K562 (cell line): ENCODE measurements at regions not wholly inside any gene's neighbourhood (a gene's known extent, or its start where the extent isn't known, plus 50 kb on each side); places are given as distances from the start of the nearest gene placed in this dataset.

Experiments used
- ATF1 ChIP-seq, 2 experiments: fragments of 450-650 bp in 1 of 2; IDR thresholded peaks; 2 replicates each; pipeline ENCODE4 v1.6.1; 2016; ENCODE audit warnings: missing compliant biosample characterization in 1 of 2, missing genetic modification characterization in 1 of 2
- CCAR2 ChIP-seq: fragments of 200-400 bp; formaldehyde crosslinking; IDR thresholded peaks from 2 replicates; pipeline ENCODE4 v1.6.1; 2017; ENCODE audit warnings: mild to moderate bottlenecking, low read depth, low read length
- CEBPG ChIP-seq, 3 experiments: fragments of 200-800 bp in 1 of 3; sonication (Bioruptor generic) in 1 of 3; sonication (generic) in 1 of 3; formaldehyde crosslinking in 1 of 3; IDR thresholded peaks in 2 of 3; conservative IDR thresholded peaks in 1 of 3; 2 replicates each; pipeline versions ENCODE4 v1.6.1 to v1.8.0; 2016 to 2022; ENCODE audit warnings: missing compliant biosample characterization in 2 of 3, missing genetic modification characterization in 2 of 3, mild to moderate bottlenecking in 1 of 3, missing genetic modification reagents in 1 of 3
- HEY1 ChIP-seq: fragments of 250-450 bp; sonication (Bioruptor Pico); IDR thresholded peaks from 2 replicates; pipeline ENCODE4 v1.5.0; 2020; ENCODE audit warnings: mild to moderate bottlenecking, moderate library complexity, borderline replicate concordance
- JUN ChIP-seq, 2 experiments: sonication (generic) in 1 of 2; formaldehyde crosslinking in 1 of 2; IDR thresholded peaks; 2 replicates each; pipeline versions ENCODE4 v1.6.1 to v1.8.0; 2012 to 2022; ENCODE audit warnings: borderline replicate concordance in 2 of 2, mild to moderate bottlenecking in 2 of 2, improper control_type of control experiment in 1 of 2, low read depth in 1 of 2, low read length in 1 of 2, missing genetic modification reagents in 1 of 2
- KLF16 ChIP-seq: IDR thresholded peaks from 2 replicates; pipeline ENCODE4 v1.6.1; 2016; ENCODE audit warnings: antibody characterized with exemption
- MCM7 ChIP-seq, 2 experiments: fragments of 450-650 bp; IDR thresholded peaks; 2 replicates each; pipeline ENCODE4 v1.6.1; 2016 to 2018
- MTA2 ChIP-seq: fragments of 450-650 bp; IDR thresholded peaks from 2 replicates; pipeline ENCODE4 v1.6.1; 2016; ENCODE audit warnings: low read depth
- MTF1 ChIP-seq: fragments of 250-450 bp; sonication (Bioruptor Pico); IDR thresholded peaks from 2 replicates; pipeline ENCODE4 v1.9.0; 2021; ENCODE audit warnings: moderate library complexity, mild to moderate bottlenecking, inconsistent platforms, borderline replicate concordance
- NELFE ChIP-seq: IDR thresholded peaks from 2 replicates; pipeline ENCODE4 v1.6.1; 2011; ENCODE audit warnings: mild to moderate bottlenecking; ENCODE audit not compliant: insufficient read depth, insufficient read length
- PHF21A ChIP-seq: fragments of 450-650 bp; IDR thresholded peaks from 2 replicates; pipeline ENCODE4 v1.6.1; 2017; ENCODE audit warnings: low read depth, borderline replicate concordance
- PTRF ChIP-seq: fragments of 450-650 bp; IDR thresholded peaks from 2 replicates; pipeline ENCODE4 v1.6.1; 2016; ENCODE audit warnings: mild to moderate bottlenecking, missing genetic modification characterization, missing compliant biosample characterization
- SMAD2 ChIP-seq: fragments of 150-350 bp; IDR thresholded peaks from 2 replicates; pipeline ENCODE4 v1.6.1; 2014; ENCODE audit warnings: low read depth, mild to moderate bottlenecking, low read length
- TRIM28 ChIP-seq: fragments of 450-650 bp; IDR thresholded peaks from 2 replicates; pipeline ENCODE4 v1.6.1; 2017
- ZNF253 ChIP-seq: fragments of 250-450 bp; sonication (Bioruptor Pico); conservative IDR thresholded peaks from 2 replicates; pipeline ENCODE4 v1.6.1; 2021; ENCODE audit warnings: mild to moderate bottlenecking
- ZNF282 ChIP-seq: sonication (generic); formaldehyde crosslinking; IDR thresholded peaks from 2 replicates; pipeline ENCODE4 v1.8.1; 2023; ENCODE audit warnings: missing genetic modification reagents
- ZNF316 ChIP-seq: fragments of 450-650 bp; IDR thresholded peaks from 2 replicates; pipeline ENCODE4 v1.6.1; 2016
- TF ChIP-seq, protein P1 (sequence below): sonication (generic); IDR thresholded peaks from 2 replicates; pipeline ENCODE4 v1.6.1; 2016
- TF ChIP-seq, protein P2 (sequence below): IDR thresholded peaks from 2 replicates; pipeline ENCODE4 v1.6.1; 2016; ENCODE audit warnings: missing genetic modification characterization, missing compliant biosample characterization
- TF ChIP-seq, protein P3 (sequence below): fragments of 150-350 bp; conservative IDR thresholded peaks from 2 replicates; pipeline ENCODE4 v1.6.1; 2014; ENCODE audit warnings: low read length
- TF ChIP-seq, protein P4 (sequence below): sonication (generic); formaldehyde crosslinking; IDR thresholded peaks from 2 replicates; pipeline ENCODE4 v1.8.1; 2023; ENCODE audit warnings: mild to moderate bottlenecking, missing genetic modification reagents

DNA sequence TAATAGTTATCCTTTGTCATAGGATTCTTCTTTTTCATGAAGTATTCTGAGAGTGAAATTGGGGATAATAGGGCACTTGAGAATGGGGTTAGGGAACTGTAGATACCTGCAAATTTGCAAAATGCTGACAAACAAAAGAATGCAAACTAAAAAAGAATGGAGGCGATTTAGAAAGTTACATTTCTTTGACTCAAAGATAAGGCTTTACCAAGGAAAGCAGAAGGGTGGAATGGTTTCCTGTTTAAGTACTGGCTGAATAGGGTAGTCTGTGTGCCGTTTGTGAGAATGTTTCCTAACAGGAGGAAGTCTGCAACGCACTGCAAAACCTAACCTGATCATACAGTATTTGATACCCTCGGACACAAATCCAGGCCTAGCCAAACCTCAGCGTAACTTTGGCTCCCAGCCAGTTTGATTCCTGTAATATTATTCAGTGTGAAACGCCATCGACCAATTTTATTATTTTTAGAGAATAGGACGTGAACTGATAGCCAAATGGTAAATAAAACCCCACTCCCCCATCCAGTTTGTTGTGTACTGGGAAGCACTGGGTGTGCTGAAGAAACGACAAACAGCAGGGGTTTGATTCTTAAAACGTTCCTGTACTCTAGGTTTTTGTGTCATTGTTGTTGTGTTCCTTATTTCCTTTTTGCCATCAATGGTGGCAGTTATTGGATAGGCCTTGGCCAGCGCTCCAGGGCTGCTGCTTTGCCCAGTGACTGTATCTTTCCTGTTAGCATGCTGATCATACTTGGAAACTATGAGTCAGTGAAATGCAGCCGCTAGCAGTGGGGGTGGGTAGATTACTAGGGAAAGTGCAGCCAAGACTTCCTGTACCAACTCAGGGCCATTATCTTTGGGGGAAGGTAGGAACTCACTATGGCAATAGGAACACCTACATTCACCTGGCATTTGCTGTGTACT, 148.0 kb upstream of the TBL1XR1 start (continued):
- no peak for TF ChIP-seq CEBPG (CRISPR knock-in tag; IDR thresholded peaks at IDR 0.05)
- TF ChIP-seq CEBPG (tag; conservative IDR thresholded peaks at IDR 0.05 in 1 of 2, IDR thresholded peaks at IDR 0.05 in 1 of 2) = no peak
- no peak; the same call in 1 of the 2 replicates for TF ChIP-seq PHF21A
- TF ChIP-seq ZNF316 = peak; percentile 88
- TF ChIP-seq CCAR2 = no peak
- TF ChIP-seq MTF1 (CRISPR knock-in tag) = no peak
- TF ChIP-seq MCM7 (IDR thresholded peaks at IDR 0.05) = no peak
- TF ChIP-seq, protein P1, sequence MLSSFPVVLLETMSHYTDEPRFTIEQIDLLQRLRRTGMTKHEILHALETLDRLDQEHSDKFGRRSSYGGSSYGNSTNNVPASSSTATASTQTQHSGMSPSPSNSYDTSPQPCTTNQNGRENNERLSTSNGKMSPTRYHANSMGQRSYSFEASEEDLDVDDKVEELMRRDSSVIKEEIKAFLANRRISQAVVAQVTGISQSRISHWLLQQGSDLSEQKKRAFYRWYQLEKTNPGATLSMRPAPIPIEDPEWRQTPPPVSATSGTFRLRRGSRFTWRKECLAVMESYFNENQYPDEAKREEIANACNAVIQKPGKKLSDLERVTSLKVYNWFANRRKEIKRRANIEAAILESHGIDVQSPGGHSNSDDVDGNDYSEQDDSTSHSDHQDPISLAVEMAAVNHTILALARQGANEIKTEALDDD = peak; percentile 90
- no peak for TF ChIP-seq KLF16
- no peak for TF ChIP-seq ZNF253 (CRISPR knock-in tag)
- TF ChIP-seq ATF1 (CRISPR knock-in tag; IDR thresholded peaks at IDR 0.05) = no peak
- TF ChIP-seq ATF1 (tag; IDR thresholded peaks at IDR 0.05) = peak; percentile 68
- no peak for TF ChIP-seq SMAD2
- no peak for TF ChIP-seq ZNF282 (CRISPR knock-in tag)
- TF ChIP-seq, protein P2, sequence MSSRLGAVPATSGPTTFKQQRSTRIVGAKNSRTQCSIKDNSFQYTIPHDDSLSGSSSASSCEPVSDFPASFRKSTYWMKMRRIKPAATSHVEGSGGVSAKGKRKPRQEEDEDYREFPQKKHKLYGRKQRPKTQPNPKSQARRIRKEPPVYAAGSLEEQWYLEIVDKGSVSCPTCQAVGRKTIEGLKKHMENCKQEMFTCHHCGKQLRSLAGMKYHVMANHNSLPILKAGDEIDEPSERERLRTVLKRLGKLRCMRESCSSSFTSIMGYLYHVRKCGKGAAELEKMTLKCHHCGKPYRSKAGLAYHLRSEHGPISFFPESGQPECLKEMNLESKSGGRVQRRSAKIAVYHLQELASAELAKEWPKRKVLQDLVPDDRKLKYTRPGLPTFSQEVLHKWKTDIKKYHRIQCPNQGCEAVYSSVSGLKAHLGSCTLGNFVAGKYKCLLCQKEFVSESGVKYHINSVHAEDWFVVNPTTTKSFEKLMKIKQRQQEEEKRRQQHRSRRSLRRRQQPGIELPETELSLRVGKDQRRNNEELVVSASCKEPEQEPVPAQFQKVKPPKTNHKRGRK (tag) = no peak
- TF ChIP-seq, protein P3, sequence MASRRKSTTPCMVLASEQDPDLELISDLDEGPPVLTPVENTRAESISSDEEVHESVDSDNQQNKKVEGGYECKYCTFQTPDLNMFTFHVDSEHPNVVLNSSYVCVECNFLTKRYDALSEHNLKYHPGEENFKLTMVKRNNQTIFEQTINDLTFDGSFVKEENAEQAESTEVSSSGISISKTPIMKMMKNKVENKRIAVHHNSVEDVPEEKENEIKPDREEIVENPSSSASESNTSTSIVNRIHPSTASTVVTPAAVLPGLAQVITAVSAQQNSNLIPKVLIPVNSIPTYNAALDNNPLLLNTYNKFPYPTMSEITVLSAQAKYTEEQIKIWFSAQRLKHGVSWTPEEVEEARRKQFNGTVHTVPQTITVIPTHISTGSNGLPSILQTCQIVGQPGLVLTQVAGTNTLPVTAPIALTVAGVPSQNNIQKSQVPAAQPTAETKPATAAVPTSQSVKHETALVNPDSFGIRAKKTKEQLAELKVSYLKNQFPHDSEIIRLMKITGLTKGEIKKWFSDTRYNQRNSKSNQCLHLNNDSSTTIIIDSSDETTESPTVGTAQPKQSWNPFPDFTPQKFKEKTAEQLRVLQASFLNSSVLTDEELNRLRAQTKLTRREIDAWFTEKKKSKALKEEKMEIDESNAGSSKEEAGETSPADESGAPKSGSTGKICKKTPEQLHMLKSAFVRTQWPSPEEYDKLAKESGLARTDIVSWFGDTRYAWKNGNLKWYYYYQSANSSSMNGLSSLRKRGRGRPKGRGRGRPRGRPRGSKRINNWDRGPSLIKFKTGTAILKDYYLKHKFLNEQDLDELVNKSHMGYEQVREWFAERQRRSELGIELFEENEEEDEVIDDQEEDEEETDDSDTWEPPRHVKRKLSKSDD = 0 out of 2 replicates have a peak, but pooled peaks have one; percentile 40
- TF ChIP-seq MTA2 = 0 out of 2 replicates have a peak, but pooled peaks have one; percentile 43
- peak; percentile 43; the same call in 1 of the 2 replicates for TF ChIP-seq TRIM28
- peak; percentile 99 for TF ChIP-seq JUN (IDR thresholded peaks at IDR 0.05; ENCODE audit: borderline replicate concordance, low read depth, low read length)
- TF ChIP-seq JUN (CRISPR knock-in tag; IDR thresholded peaks at IDR 0.05; ENCODE audit: borderline replicate concordance) = peak; percentile 69; the same call in 1 of the 2 replicates
- TF ChIP-seq HEY1 (CRISPR knock-in tag) = peak; percentile 67; the same call in 1 of the 2 replicates
- no peak for TF ChIP-seq NELFE
- TF ChIP-seq, protein P4, sequence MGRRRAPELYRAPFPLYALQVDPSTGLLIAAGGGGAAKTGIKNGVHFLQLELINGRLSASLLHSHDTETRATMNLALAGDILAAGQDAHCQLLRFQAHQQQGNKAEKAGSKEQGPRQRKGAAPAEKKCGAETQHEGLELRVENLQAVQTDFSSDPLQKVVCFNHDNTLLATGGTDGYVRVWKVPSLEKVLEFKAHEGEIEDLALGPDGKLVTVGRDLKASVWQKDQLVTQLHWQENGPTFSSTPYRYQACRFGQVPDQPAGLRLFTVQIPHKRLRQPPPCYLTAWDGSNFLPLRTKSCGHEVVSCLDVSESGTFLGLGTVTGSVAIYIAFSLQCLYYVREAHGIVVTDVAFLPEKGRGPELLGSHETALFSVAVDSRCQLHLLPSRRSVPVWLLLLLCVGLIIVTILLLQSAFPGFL (CRISPR knock-in tag) = no peak
- no peak for TF ChIP-seq PTRF (tag)
